GM18870 (cell line): ENCODE measurements at regions not wholly inside any gene's neighbourhood (a gene's known extent, or its start where the extent isn't known, plus 50 kb on each side); places are given as distances from the start of the nearest gene placed in this dataset.
"Not testable (repeated sequence)": the region's sequence is repeated elsewhere in the genome, so short reads cannot be mapped to it uniquely, and the experiment has no call there.

ENCODE experiments used
- ATAC-seq: cut with Tn5 transposase; IDR thresholded peaks from one replicate; pipeline ENCODE4 v1.9.1; 2021; ENCODE audit warnings: moderate library complexity; ENCODE audit not compliant: unreplicated experiment

GRCh38 chr4:114284629-114285028, 305.2 kb upstream of the ARSJ start:
- no peak for ATAC-seq

DNA sequence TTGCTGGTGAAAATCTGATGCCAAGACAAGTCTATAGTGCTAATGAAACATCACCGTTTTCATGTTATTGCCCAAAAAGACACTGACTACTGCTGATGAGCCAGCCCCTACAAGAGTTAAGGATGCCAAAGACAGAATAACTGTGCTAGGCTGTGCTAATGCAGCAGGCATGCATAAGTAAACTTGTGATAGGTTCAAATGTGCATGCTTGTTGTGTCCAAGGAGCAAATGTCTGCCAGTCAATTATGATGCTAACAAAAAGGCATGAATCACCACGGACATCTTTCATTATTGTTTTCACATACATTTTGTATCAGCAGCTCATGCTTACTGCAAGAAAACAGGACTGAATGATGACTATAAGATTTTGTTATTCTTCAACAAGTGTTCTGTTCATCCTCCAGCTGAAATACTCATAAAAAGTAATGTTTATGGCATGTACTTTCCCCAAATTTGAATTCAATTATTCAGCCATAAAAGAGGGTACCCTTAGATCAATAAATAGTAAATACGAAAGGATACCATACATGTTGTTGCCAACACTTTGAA, 306.9 kb upstream of the ARSJ start:
- no peak for ATAC-seq

DNA sequence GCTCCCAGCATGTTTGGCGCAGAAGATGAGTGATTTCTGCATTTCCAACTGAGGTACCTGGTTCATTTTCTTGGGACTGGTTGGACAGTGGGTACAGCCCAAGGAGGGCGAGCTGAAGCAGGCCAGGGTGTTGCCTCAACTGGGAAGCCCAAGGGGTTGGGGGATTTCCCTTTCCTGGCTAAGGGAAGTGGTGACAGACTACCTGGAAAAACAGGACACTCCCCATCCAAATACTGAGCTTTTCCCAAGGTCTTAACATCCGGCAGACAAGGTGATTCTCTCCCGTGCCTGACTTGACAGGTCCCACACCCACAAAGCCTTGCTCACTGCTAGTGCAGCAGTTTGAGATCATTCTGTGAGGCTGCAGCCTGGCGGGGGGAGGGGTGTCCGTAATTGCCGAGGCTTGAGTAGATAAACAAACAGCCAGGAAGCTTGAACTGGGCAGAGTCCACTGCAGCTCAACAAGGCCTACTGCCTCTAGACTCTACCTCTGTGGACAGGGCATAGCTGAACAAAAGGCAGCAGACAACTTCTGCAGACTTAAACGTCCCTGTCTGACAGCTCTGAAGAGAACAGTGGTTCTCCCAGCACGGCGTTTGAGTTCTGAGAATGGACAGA, 307.7 kb upstream of the ARSJ start:
- ATAC-seq = no peak

GRCh38 chr4:114296126-114296525, 302.5 kb upstream of the UGT8 start:
- ATAC-seq = no peak

DNA sequence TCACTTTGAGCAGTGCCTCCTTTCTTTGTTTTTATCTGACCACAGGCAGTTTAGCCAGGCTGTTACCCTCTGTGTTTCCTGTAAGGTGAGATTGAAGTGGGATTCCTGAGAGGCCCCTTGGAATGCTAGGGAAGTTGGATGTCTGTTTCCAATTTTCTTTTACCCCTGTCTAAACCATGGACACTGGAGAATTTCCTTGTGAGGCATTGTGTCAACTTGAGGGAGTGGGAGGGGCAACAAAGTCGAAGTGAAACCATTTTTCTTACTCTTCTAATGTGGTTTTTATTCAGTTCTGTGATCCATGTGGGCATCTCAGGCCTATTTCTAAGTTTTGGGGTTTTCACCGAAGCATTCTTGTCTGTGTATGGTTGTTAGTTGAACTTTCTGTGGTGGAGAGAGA, 296.1 kb upstream of the UGT8 start:
- no peak for ATAC-seq

- no peak for ATAC-seq
Observed at GRCh38 chr4:114304046-114304445, 294.6 kb upstream of the UGT8 start.

DNA sequence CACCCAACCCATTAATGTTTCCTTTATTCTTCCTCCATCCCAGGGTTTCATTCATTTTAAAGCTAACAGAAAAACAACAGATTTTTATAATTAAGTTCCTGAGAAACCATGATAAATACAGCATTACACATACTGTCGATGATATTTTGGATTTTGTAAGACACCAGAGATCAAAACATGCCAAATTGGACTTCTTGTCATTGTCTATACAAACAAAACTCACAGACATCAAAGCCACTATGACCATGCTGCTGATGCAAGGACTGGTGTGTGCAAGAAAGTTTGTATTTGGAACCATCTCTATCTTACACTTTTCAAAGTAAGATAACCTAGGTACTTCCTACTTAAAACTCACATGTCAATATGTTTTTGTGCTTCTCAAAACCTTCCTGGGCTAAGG, 294.0 kb upstream of the UGT8 start:
- ATAC-seq = no peak

- ATAC-seq = no peak
Observed at GRCh38 chr4:114306946-114307345, 291.7 kb upstream of the UGT8 start.

- ATAC-seq = no peak
Observed at GRCh38 chr4:114310296-114310925, 288.2 kb upstream of the UGT8 start.

DNA sequence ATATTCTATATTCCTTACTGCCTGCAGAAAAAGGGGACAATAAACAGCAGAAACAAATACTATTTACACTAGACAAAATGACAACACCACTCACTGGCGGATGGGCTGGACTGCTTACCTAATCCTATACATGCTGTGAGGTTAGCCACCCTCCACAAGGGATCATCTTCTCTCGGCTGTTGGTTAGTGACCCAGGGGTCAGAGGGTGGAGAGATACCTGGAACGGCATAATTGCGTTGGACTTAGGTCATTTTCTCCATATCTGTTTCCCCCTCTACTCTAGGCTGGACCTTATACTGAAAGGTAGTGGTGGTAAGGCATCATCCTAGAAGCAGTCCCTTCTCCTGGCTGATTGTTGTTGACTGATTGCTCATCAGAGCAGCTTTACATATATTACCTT, 286.8 kb upstream of the UGT8 start:
- no peak for ATAC-seq

- ATAC-seq = no peak
Observed at GRCh38 chr4:114312338-114312737, 286.3 kb upstream of the UGT8 start.

GRCh38 chr4:114316789-114317188, 281.8 kb upstream of the UGT8 start:
- ATAC-seq = no peak

DNA sequence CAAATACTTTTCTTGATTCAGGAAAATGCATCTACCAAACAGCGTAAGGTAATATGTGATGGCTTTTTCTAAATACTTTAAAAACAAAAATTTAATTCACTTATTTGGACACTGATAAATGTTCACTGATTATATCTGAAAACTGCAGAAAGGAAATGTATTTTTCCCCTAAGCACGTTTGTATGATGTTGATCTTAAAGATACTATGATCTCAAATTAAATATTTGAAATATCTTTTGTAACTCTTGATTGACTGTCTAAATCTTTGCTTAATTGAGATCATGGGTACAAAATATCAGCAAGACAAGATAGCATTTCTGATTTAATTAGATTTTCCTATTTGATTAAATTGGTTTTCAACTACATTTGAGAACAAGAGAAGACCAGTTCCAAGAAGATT, 281.0 kb upstream of the UGT8 start:
- ATAC-seq = no peak

- no peak for ATAC-seq
Observed at GRCh38 chr4:114318309-114318708, 280.3 kb upstream of the UGT8 start.

DNA sequence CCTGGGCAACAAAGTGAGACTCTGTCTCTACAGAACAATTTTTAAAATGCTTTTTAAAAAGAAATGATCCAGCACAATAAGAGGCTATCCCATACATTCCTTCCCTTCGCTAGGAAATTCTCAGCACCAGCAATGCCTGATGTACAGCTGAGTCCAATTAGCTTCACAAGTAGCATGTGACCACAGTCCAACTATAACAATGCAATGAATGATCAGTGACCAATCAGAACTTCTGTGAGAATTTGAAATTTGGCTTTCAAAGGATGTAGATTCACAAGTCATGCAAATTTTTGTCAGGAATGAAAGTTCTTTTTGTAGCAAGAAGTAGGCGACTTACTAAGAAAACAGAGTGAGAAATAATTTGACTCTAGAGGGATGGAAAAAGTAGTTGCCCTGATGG, 278.5 kb upstream of the UGT8 start:
- no peak for ATAC-seq

DNA sequence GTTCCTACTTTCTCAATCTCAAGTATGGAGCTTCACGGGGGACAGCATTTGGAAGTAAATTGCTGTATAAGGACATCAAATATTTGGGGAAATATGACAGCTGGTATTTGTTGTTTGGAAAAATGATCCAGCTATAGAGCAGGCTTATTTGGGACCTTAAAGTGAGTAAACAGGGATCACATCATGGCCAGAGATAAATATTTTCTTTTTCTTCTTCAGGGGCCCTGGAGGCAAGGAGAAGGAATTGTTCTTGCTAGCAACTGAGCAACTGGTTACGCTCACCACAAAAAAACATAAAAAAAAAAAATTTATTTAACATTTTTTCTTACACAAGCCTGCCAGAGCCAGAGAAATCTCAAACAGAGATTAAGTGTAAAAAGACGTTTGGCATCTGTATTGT, 277.2 kb upstream of the UGT8 start:
- no peak for ATAC-seq

- ATAC-seq = no peak
Observed at GRCh38 chr4:114323841-114324240, 274.8 kb upstream of the UGT8 start.

- ATAC-seq = no peak
Observed at GRCh38 chr4:114326358-114326757, 272.2 kb upstream of the UGT8 start.

DNA sequence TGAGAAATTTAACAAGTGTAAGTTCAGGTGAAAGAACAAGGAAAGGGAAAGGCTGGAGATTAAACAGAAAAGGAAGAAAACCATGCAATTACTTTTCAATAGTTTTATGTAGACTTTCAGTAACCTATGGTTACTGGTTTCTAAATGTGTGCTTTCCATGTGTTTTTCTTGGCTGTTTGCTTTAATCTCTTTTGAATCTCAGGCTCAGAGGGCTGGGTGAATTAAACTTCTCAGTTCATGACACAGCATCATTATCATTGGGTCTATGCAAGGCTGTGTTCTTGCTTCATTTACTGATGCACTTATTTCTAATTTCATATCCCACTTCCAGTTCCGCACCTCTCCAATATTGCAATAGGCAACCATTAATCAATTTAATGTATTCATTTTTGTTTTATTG, 266.5 kb upstream of the UGT8 start:
- no peak for ATAC-seq

- ATAC-seq = not testable (repeated sequence)
Observed at GRCh38 chr4:114334363-114334762, 264.2 kb upstream of the UGT8 start.

DNA sequence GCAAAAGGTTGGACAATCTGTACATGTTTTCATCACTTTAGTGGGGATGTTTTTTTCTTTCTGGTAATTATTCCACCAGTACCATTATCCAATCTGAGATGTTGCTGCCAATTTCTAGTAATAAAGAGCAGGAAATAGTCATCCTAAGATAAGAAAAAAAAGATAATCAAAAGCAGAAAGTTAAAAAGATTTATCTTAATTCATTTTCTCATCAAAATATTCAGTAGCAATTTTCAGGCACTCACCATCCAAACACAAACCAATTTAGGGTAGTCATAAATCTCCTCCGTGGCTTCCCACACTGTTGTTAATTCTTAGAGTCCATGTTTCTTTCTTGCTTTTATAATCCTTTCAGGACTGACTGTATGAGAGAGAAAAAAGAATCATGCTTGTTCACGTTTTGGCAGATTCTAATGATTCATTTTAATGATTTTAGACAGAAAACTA, 263.7 kb upstream of the UGT8 start:
- no peak for ATAC-seq

DNA sequence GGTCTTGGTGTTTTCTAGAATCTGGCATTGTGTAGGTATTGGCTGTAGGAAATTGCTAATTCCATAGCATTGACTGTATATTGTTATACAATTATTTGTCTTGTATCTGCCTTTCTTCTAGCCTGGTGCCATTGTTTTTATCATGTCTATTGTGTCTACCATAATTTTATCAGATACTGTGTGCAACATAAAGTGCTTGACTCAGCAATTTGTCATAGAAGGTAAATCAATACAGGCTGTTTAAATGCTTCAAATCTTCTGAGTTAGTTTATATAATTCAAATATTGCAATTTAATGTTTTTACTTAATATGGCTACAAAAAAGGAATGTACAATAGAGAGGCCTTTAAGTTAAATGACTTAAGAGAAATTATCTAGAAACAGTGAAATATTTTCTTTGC, 263.3 kb upstream of the UGT8 start:
- no peak for ATAC-seq

DNA sequence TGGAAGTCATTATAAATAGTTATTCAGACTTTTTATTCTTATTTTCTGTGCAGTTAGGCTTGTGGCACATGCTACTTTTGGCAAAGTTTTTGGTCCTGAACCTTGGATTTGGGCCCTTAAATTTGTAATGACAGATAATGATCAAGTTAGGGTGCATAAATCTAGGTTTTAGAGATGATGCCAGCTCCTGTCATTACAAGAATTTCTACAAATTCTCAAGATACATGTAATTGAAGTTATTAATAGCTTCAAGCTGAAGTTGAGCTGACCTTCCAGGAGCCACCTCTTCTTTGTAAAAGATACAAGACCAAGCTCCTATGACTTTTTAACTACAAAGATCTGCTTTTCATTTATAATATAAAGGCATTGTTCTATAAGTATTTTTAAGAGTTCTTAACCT, 255.6 kb upstream of the UGT8 start:
- ATAC-seq = no peak
